HG03565 (cell line): ENCODE measurements at regions not wholly inside any gene's neighbourhood (a gene's known extent, or its start where the extent isn't known, plus 50 kb on each side); places are given as distances from the start of the nearest gene placed in this dataset.

Experiments
- ATAC-seq: cut with Tn5 transposase; IDR thresholded peaks from one replicate; pipeline ENCODE4 v1.9.1; 2021; ENCODE audit warnings: mild to moderate bottlenecking, moderate library complexity; ENCODE audit not compliant: unreplicated experiment

DNA sequence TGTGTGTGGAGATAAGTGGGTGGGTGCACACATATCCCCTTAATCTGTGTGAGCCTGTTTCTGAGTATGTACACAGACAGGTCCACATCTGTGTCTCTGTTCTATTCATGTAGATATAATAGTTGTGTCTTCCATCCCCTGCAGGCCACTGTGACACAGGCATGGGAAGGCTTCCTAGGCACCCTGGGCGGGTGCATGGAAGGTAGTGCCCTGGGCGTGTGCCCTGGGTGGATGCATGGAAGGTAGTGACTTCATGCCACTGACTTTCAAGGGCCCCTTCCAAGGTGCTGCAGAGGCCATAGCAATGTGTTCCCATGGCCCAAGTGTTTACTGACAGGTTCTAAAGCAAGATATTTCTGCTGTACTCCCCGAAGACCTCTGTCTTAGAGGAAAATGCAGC, 462.5 kb upstream of the HS6ST1 start:
- ATAC-seq = no peak

DNA sequence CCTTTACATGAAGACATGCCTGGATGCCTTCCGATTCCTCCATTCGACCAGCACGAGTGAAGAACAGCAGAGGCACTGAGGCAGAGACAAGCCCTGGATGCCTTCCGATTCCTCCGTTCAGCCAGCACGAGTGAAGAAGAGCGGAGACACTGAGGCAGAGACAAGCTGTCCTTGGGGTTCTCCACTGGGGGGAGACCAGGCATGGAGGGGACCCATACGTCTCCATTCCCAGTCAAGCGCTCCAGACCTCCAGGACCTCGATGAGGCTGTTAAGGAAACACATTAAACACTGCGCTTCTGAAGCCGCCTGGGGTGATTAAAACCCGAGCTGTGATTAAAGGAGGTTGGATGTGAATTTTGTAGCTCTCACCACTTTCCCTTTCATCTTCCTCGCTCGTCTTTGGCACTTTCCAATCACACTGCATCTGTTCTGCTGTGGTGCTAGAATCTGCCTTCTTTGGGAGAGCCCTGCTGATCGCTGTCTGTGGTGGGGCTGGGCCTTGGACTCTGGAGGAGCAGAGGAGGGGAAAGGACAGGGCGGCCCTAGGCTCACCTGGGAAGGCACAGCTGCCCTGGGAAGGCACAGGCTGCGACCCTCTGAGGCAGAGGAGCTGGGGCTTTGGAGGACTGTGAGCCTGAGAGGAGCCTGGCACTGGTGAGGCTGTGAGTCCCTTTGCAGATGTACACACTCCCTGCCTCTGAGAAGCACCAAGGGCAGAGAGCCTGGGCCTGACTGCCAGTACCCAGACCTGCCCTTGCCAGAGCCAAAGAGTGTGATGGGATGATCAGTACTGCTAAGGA, 463.1 kb upstream of the HS6ST1 start:
- ATAC-seq = no peak

DNA sequence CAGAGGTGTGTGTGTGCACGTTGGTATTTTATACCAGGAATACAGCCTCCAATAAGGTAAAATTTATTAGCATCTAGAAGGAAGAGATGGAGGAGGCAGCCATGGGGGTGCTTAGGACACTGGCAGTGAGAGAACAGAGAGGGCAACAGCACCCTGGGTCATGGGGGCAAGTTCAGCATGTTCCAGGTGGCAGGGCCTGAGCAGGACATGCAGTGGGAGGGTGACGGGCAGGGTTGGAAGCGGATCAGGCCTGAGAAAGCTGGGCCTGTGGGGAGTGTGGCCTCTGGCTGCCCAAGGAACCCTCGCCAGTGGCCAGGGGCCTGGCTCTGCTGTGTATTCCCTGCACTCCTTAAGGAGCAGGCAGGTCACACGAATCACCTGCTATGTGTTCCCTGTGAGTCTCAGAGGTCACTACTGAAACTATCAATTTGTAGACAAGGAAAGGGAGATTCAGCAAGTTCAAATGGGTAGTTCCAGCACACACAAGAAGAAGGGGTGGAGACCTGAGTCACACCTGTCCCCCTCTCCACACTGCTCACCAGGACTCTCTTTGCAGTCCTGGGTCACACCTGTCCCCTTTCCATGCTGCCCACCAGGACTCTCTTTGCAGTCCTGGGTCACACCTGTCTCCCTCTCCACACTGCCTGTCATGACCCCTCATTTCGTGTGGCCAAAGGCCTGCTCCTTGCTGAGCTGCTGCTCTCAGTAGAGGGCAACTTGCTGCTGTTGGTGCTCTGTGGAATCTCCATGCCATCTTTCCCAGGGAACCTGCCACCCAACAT, 463.9 kb upstream of the HS6ST1 start:
- no peak for ATAC-seq

DNA sequence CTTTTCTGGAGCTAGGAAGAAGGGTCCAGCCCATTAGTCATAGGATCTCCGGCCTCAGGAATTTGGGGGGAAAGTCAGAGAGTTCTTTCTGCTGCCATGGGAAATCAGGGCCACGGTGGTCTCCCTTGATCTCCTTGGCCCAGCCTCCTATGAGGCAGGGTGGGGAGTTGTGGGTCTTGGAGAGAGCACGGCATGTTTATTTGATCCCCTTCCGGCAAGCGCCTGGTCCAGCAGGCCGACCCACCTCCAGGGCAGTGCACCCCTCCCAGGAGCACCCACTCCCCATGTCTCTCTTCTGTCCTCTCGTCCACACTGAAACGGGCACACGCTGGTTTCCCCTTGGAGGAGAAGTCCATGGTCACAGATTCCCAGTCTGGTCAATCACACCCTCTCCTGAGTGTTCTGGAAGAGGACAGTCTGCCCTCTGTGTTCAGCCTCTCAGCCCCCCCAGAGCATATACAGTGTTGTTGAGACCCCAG, 464.6 kb upstream of the HS6ST1 start:
- no peak for ATAC-seq

DNA sequence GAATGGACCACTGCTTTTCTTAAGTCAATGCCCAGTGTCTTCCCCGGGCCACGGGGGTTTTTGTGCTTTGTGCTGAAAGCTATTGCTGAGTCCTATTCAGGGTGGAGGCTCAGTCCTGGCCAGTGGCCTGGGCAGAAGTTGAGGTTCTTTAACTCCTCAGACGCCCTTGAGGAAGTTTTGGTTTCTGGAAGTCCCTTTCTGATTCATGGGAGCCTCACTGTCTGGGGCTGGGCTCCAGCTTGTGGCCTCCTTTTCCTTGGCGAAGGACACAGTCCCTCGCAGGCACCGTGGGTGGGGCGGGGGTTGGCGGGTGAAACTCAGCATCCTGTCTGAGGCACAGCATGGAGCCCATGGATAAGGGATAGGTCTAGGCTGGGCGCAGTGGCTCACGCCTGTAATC, 465.2 kb upstream of the HS6ST1 start:
- no peak for ATAC-seq

DNA sequence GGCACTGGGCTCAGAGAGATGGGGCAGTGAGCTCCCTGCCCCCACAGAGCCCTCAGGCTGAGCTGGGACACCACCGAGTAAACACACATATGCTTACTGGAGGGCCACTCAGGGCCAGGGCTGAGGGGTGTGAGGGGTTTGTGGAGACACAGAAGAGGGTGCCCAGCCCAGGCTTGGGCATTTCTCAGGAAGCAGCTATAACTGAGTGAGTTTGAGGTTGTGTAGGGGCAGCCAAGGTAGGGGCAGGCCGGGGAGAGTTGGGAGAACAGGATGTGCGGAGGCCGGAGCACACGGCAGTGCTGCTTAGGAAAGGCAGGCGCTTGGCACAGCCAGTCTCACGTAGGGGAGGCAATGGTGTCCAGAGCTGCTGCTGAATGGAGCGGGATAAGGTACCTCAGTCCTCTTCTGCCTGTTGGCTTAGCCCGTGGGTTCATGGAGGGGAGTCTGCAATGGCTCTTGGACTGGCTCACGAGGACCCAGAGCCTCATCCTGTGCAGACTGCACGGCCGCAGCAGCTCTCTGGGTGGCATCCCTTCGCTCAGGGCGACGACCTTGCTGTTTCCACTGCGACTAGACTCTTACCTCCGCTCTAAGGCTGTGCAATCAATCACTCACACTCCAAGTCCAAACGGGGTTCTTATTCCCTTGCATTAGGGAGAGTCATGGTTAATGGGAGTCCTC, 466.1 kb upstream of the HS6ST1 start:
- no peak for ATAC-seq

DNA sequence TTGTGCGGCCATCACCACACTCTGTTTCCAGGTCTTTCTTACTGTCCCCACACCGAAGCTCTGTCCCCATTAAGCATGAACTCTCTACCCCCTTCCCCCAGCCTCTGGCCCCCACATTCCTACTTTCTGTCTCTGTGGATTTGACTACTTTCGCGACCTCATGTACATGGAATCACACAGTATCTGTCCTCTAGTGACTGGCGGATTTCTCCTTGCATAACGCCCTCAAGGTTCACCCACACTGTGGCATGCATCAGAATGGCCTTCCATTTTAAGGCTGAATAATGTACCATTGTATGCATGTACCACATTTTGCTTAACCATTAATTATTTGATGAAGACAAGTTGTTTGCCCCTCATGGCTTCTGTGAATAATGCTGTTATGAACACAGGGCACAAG, 467.6 kb upstream of the HS6ST1 start:
- no peak for ATAC-seq

DNA sequence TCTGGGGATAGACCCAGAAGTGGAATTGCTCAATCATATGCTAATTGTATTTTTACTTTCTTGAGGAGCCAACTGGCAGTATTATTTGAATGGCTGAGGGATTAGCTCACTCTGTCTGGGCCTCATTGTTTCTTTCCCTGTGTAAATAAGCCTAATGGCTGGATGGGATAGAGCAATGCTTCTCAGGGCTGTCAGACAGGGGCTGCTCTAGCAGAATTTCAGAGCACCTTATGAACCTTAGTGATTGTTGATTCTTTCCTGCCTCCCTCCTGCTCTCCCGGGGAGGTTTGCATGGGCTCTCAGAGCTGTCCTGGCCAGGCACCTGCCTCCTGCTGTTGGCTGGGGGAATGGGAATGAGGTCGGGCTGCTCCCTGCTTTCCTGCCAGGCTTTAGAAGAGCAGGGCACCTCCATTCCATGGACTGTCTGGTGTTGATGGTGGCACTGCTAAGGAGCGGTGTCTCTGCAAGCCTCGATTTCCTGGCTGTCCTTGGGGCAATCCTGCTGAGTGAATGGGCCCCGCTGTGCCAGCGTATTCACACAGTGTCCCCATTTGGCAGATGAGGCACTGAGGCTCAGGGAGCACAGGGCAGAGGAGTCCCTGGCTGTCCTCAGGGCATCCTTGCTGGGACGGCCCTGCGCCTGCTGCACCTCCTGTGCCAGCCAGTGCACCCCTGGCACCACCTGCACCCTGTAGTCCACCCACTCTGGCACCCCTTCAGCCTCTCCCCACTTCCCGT, 468.2 kb upstream of the HS6ST1 start:
- ATAC-seq = no peak

DNA sequence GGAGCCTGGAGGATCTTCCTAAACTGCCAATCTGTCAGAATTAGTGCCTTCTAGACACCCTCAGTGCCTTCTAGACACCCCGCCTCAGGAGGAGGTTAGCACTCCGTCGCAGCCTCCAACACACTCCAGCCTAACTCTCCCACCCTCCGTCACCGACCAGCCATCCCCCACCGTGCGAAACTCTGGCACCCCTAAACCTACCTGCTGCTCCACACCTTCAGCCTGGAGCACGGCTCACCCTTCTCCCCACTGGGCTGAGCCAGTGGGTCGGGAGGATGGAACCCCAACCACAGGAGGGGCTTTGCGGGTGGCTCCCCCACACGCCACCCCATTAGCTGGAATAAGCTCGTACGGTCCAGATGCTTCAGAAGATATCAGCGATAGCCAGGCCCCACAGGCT, 468.9 kb upstream of the HS6ST1 start:
- ATAC-seq = no peak

DNA sequence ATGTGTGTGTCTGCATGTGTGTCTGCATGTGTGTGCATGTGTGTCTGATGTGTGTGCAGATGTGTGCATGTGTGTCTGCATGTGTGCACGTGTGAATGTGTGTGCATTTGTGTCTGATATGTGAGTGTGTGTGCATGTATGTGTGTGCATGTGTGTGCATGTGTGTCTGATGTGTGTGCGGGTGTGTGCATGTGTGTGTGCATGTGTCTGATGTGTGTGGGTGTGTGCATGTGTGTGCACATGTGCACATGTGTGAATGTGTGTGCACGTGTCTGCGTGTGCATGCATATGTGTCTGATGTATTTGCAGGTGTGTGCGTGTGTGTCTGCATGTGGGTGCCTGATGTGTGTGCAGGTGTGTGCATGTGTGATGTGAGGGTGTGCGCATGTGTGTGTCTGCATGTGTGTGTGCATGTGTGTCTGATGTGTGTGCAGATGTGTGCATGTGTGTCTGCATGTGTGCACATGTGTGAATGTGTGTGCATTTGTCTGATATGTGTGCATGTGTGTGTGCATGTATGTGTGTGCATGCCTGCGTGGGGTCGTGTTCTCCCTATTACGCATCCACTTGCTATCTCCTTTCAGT, 470.1 kb upstream of the HS6ST1 start:
- ATAC-seq = no peak

DNA sequence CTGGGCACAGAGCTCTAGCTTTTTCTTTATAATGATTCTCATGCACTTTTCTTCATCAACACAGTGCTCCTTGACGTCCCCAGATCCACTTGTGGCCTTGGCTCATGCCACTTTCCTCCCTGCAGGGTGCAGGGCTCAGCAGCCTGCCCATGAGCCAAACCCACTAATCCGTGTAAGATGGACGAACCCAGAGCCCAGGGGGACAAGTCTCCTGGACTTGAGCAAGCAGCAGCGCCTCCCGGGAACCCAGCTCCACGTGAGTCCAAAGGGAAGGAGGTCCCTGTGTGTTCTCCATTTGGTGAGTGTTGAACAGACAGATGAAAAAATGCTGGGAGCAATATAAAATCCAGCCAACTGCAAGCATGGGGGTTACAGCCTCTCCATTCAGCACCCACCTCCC, 470.6 kb upstream of the HS6ST1 start:
- ATAC-seq = no peak

DNA sequence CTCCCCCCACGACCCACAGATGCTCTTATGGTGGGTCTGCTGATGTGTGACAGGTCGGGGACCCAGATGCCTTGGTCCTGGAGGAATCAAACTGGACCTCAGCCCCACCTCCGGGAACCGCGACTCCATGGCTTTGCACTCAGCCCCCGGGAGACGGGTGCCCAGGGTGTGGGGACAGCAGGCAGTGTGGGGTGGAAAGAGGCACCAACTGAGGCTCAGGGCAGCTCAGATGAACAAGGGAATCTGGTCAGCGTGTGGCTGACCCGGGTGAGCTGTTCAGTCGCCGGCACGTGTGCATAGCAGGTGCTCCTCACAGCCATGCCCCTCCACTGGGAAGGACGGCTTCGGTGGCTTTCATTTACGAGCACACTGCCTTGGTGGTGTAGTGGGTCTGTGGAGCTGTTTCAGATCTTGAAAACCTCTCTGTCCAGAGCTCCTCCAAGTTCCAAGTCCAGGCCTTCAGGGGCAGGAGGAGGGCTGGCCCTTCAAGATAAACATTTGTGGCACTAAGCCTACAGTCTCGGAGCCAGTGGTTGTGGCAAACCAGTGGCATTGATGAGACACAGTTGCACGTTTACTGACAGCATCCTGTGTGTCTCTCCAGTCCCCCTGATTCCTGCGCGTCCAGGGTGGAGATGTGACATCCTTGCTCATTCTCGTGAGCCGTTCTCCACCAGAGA, 471.2 kb upstream of the HS6ST1 start:
- ATAC-seq = no peak

DNA sequence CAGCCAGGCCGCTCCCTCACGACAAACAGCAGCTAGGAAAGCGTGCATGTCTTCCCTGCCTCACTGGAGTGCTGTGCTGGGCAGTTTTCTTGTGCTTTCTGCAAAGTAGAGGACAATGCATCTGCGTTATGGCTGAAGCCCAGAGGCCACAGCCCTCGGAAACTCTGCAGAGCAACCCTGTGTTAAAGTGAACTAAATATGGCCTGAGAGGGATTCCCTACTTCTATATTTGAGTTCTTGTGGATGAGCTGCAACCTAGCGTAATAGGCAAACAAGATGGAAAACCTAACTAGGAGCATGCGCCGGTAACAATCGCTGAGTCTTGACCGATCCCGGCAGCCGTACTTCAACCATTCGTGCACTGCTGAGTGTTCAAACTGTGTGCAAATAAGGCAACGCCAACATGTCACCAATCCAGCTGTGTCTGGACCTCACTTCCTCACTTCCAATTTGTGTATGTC, 471.9 kb upstream of the HS6ST1 start:
- ATAC-seq = no peak

DNA sequence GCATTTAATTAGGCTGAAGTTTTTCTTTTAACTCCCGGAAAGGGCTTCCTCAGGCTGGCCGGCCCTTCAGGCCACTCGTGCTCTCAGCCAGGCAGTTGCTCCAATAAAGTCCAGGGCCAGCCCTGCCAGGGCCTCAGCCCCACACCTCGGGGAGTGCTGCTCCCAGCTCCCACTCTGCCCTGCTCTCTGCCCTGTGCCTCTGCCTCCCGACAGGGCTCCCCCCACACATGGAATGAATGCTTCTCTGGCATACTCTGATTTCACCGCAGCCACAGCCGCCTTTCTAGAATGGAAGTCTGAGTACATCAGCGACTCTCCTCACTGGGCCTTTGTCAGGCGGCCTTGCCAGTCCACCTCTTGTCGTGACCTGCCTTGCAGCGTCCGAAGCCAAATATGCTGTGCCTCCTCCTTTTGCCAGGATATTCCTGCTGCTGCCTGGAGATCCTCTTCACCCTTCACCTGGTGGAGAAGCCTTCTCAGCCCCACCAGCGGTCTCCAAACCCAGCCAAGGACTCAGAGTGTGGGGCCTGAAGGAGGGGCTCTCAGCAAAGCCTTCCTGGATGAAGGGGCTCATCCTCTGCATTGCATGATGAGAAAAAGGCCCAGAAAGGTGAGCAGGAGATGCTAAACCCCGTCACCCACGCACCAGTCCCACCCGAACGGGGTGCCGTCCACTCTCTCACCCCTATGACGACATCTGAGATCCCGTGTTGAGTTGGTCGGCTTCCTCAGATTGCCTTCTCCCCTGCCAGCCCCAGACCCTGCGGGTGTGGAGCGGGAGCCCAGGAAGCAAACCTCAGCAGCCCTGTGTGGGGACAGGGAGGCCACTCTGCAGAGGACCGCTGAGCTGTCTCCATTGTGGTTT, 472.7 kb upstream of the HS6ST1 start:
- no peak for ATAC-seq

DNA sequence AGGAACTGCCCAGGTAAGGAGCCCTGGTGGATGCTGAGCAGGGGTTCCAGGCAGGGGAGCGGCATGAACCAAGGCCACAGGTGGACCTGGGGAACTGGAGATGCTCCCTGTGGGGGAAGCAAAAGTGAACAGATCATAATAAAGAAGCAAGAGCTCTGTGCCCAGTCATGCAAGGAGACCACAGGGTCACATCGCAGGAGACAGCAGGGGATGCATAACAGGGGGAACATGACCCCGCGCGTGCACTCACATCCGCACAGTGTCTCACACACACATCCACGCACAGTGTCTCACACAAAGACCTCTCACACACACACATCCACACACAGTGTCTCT, 473.3 kb upstream of the HS6ST1 start:
- no peak for ATAC-seq

DNA sequence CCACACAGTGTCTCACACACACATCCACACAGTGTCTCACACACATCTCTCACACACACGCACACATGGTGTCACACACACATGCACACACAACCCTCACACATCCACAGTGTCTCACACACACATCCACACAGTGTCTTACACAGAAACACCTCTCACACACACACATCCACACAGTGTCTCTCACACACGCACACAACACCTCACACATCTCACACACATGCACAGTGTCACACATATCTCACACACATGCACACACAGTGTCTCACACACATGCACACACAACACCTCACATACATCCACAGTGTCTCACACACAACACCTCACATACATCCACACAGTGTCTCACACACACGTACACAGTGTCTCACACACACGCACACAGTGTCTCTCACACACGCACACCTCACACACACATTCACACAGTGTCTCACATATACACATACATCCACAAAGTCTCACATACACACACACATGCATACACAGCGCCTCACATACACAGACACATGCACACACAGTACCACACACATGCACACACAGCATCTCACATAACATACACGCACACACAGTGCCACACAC, 473.9 kb upstream of the HS6ST1 start:
- ATAC-seq = no peak

DNA sequence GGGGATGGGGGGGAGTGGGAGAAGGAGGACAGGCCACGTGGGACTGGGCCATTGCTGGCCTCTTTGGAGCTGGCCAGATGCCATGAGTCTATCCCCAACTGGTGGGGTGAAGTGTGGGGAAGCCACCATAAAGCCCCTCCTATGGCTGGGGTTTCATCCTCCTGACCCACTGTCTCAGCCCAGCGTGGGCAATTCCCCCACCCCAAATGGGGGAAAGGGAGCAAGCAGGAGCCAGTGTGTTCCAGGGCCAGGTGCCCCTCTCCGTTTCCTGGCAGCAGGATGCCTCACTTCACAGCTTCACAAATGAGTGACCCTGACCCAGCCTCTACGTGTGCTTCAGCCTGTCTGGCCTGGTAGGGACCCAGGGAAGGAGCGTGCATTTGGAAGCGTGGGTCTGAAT, 474.7 kb upstream of the HS6ST1 start:
- no peak for ATAC-seq

DNA sequence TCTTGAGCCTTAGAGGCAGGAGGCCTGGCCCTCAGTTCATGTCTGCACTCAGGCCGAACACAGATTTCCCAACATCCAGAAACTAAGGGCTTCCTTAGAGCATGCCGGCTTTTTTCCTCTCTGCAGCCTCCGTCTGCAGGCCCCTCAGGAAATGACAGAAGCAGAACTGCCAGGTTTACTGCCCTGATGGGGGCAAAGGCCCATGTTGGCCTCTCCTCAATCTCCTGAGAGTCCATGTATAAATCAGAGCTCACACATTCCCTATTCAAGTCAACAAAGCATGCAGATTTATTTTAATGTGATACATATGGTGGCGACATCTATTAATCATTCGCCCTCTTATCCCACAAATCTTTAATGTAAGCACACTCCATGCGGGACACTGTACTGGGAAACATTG, 475.6 kb upstream of the HS6ST1 start:
- no peak for ATAC-seq

DNA sequence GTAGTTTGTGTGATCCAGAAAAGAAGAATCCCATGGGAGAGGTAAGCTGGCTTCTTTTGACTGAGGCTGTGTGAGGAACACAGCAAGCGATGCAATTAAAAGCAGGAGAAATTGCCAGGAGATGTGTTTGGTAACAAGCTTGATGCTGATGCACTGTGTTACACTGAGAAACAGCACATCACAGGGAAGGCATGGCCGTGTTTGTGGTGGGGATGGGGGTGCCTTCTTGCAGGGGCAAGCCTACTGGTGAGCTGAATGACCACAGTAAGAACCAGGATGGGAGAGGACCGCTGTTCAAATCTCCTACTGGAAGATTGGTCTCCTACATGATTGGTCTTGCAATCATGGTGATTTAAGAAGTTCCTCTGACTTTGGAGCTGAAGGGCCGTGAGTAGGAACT, 477.7 kb upstream of the HS6ST1 start:
- ATAC-seq = no peak
